IPS-NIHi7 (cell line): ENCODE measurements at regions not wholly inside any gene's neighbourhood (a gene's known extent, or its start where the extent isn't known, plus 50 kb on each side); places are given as distances from the start of the nearest gene placed in this dataset.

Experiments used
- DNase-seq: peaks from one replicate; pipeline ENCODE4 v3.0.0; 2012; ENCODE audit warnings: mixed read lengths; ENCODE audit errors: extremely low spot score

- no peak for DNase-seq
Measured at GRCh38 chr7:13839063-13839462, 150.4 kb downstream of the ETV1 start.
